H1 (cell line): ENCODE measurements at regions not wholly inside any gene's neighbourhood (a gene's known extent, or its start where the extent isn't known, plus 50 kb on each side); places are given as distances from the start of the nearest gene placed in this dataset.

Experiments
- CTCF ChIA-PET: fragments of 300-600 bp; sonication (Branson Sonifier 250); formaldehyde crosslinking; loops from one replicate; lab custom pipeline; 2021; ENCODE audit not compliant: partially characterized antibody; lab: Charles Lee
- POLR2A ChIA-PET: fragments of 300-600 bp; sonication (Branson Sonifier 250); formaldehyde crosslinking; loops from one replicate; lab custom pipeline; 2021; ENCODE audit warnings: inconsistent platforms; ENCODE audit not compliant: partially characterized antibody; lab: Charles Lee
- DNase-seq, 2 experiments: peaks; one replicate each; pipeline versions ENCODE4 v3.0.0 to v3.0.0-alpha.2; 2010 to 2022; ENCODE audit warnings: low spot score in 2 of 2, low read depth in 1 of 2, mixed read lengths in 1 of 2
- FAIRE-seq: peaks from 2 replicates; lab custom pipeline; 2011; peaks lifted over from hg19 to GRCh38; lab: Jason Lieb, UNC
- H2AFZ ChIP-seq: 2 replicates; pipeline ENCODE4 v1.8.1; 2012; ENCODE audit warnings: low read length, inconsistent platforms
- H2AK5ac ChIP-seq: 2 replicates; pipeline ENCODE4 v1.6.1; 2013; ENCODE audit warnings: low read depth, low read length
- H2BK120ac ChIP-seq: replicated peaks from 2 replicates; pipeline ENCODE3; 2013; ENCODE audit warnings: low read depth, low read length, inconsistent platforms
- H2BK12ac ChIP-seq: 2 replicates; pipeline ENCODE4 v1.6.1; 2013; ENCODE audit warnings: low read depth, low read length
- H2BK15ac ChIP-seq: 2 replicates; pipeline ENCODE4 v1.6.1; 2013; ENCODE audit warnings: low read length
- H2BK20ac ChIP-seq: 2 replicates; pipeline ENCODE4 v1.6.1; 2013; ENCODE audit warnings: low read length
- H2BK5ac ChIP-seq: 2 replicates; pipeline ENCODE4 v1.6.1; 2013; ENCODE audit warnings: low read depth, low read length
- H3K14ac ChIP-seq: 2 replicates; pipeline ENCODE4 v1.6.1; 2013; ENCODE audit warnings: inconsistent platforms; ENCODE audit not compliant: insufficient read length
- H3K18ac ChIP-seq: 2 replicates; pipeline ENCODE4 v1.6.1; 2013; ENCODE audit warnings: low read length; ENCODE audit errors: extremely low read depth
- H3K23ac ChIP-seq: 2 replicates; pipeline ENCODE4 v1.6.1; 2013; ENCODE audit warnings: inconsistent platforms; ENCODE audit not compliant: insufficient read length
- H3K23me2 ChIP-seq: 2 replicates; pipeline ENCODE4 v1.6.1; 2013; ENCODE audit warnings: low read depth, low read length
- H3K27ac ChIP-seq: 2 replicates; pipeline ENCODE4 v1.6.1; 2011; ENCODE audit warnings: low read depth, low read length, inconsistent platforms
- H3K27me3 ChIP-seq, 4 experiments: replicated peaks in 1 of 4; 1 replicate in 1 of 4; 2 replicates in 3 of 4; pipeline versions ENCODE4 v1.6.1 to v1.8.1; 2011 to 2013; ENCODE audit warnings: low read length in 3 of 4, mild to moderate bottlenecking in 3 of 4, inconsistent platforms in 2 of 4, mixed read lengths in 2 of 4, moderate library complexity in 1 of 4; ENCODE audit not compliant: control insufficient read depth in 3 of 4, insufficient read depth in 3 of 4; ENCODE audit errors: extremely low read depth in 1 of 4
- H3K36me3 ChIP-seq, 4 experiments: 2 replicates each; pipeline versions ENCODE4 v1.6.1 to v1.8.1; 2011 to 2013; ENCODE audit warnings: mild to moderate bottlenecking in 4 of 4, low read length in 3 of 4, moderate library complexity in 2 of 4, control low read depth in 1 of 4, inconsistent platforms in 1 of 4; ENCODE audit not compliant: insufficient read depth in 4 of 4, control insufficient read depth in 2 of 4
- H3K4ac ChIP-seq: replicated peaks from 2 replicates; pipeline ENCODE3; 2013; ENCODE audit warnings: low read length, low read depth, mixed read lengths, inconsistent platforms; ENCODE audit not compliant: insufficient read length
- H3K4me1 ChIP-seq, 4 experiments: replicated peaks in 1 of 4; 1 replicate in 1 of 4; 2 replicates in 3 of 4; pipeline versions ENCODE4 v1.6.1 to v1.8.1; 2011 to 2013; ENCODE audit warnings: low read length in 3 of 4, inconsistent platforms in 2 of 4, mixed read lengths in 1 of 4; ENCODE audit not compliant: insufficient read depth in 4 of 4, control insufficient read depth in 3 of 4
- H3K4me2 ChIP-seq, 2 experiments: 2 replicates each; pipeline versions ENCODE4 v1.6.1 to v1.8.1; 2011 to 2013; ENCODE audit warnings: low read depth in 2 of 2, low read length in 2 of 2, control low read depth in 1 of 2, inconsistent platforms in 1 of 2, mild to moderate bottlenecking in 1 of 2; ENCODE audit not compliant: insufficient read depth in 1 of 2
- H3K4me3 ChIP-seq, 4 experiments: fragments of 200-600, 300-600 bp in 1 of 4; sonication (generic), shearing (Covaris generic), sonication (Bioruptor Twin) in 1 of 4; 2 replicates each; pipeline versions ENCODE4 v1.5.1 to v1.8.1; 2011 to 2016; ENCODE audit warnings: low read length in 4 of 4, low read depth in 3 of 4, control low read depth in 2 of 4, inconsistent platforms in 2 of 4, mild to moderate bottlenecking in 2 of 4, mixed read lengths in 1 of 4, moderate library complexity in 1 of 4; ENCODE audit not compliant: insufficient read depth in 2 of 4; ENCODE audit errors: extremely low read depth in 1 of 4
- H3K56ac ChIP-seq: replicated peaks from 2 replicates; pipeline ENCODE3; 2013; ENCODE audit warnings: low read depth, mild to moderate bottlenecking, mixed read lengths, low read length, inconsistent platforms; ENCODE audit not compliant: insufficient read length
- H3K79me1 ChIP-seq: 2 replicates; pipeline ENCODE4 v1.6.1; 2013; ENCODE audit warnings: low read depth, low read length, control low read depth
- H3K79me2 ChIP-seq, 2 experiments: 2 replicates each; pipeline versions ENCODE4 v1.6.1 to v1.8.1; 2012 to 2013; ENCODE audit warnings: low read length in 2 of 2, mild to moderate bottlenecking in 2 of 2, inconsistent platforms in 1 of 2; ENCODE audit not compliant: insufficient read depth in 2 of 2, control insufficient read depth in 1 of 2
- H3K9ac ChIP-seq, 4 experiments: replicated peaks in 1 of 4; 1 replicate in 1 of 4; 2 replicates in 3 of 4; pipeline versions ENCODE4 v1.6.1 to v1.8.1; 2011 to 2013; ENCODE audit warnings: low read depth in 3 of 4, low read length in 3 of 4, control low read depth in 2 of 4, mild to moderate bottlenecking in 2 of 4, moderate library complexity in 2 of 4, inconsistent platforms in 1 of 4; ENCODE audit errors: extremely low read depth in 1 of 4
- H3K9me3 ChIP-seq, 2 experiments: 2 replicates each; pipeline versions ENCODE4 v1.6.1 to v1.8.1; 2012 to 2013; ENCODE audit warnings: mild to moderate bottlenecking in 2 of 2, moderate library complexity in 2 of 2, control low read depth in 1 of 2, inconsistent platforms in 1 of 2, low read depth in 1 of 2, low read length in 1 of 2, mixed read lengths in 1 of 2; ENCODE audit not compliant: insufficient read depth in 2 of 2
- H4K20me1 ChIP-seq, 2 experiments: replicated peaks in 1 of 2; 2 replicates each; pipeline versions ENCODE3 to v1.8.1; 2011 to 2013; ENCODE audit warnings: inconsistent platforms in 2 of 2, low read length in 2 of 2, mild to moderate bottlenecking in 1 of 2; ENCODE audit not compliant: insufficient read depth in 2 of 2, control insufficient read depth in 1 of 2
- H4K5ac ChIP-seq: 2 replicates; pipeline ENCODE4 v1.6.1; 2013; ENCODE audit warnings: low read length, low read depth, mixed read lengths, inconsistent platforms; ENCODE audit not compliant: insufficient read length
- H4K8ac ChIP-seq: 2 replicates; pipeline ENCODE4 v1.8.0; 2013; ENCODE audit warnings: mild to moderate bottlenecking, moderate library complexity, low read length, inconsistent platforms; ENCODE audit not compliant: insufficient read depth; ENCODE audit errors: extremely low read depth
- H4K91ac ChIP-seq: replicated peaks from 2 replicates; pipeline ENCODE3; 2013; ENCODE audit warnings: low read length, mixed read lengths, inconsistent platforms; ENCODE audit not compliant: insufficient read length
- BCL11A ChIP-seq, 2 experiments: IDR thresholded peaks; one replicate each; pipeline ENCODE4 v1.6.1; 2011; ENCODE audit warnings: low read depth in 2 of 2, low read length in 2 of 2, mild to moderate bottlenecking in 2 of 2
- BRCA1 ChIP-seq: IDR thresholded peaks from 2 replicates; pipeline ENCODE4 v1.6.1; 2012; ENCODE audit warnings: low read depth, low read length, improper control_type of control experiment
- CEBPB ChIP-seq: IDR thresholded peaks from 2 replicates; pipeline ENCODE4 v1.6.1; 2012; ENCODE audit warnings: low read depth, low read length
- CHD1 ChIP-seq: IDR thresholded peaks from 2 replicates; pipeline ENCODE4 v1.6.1; 2012; ENCODE audit warnings: low read depth, low read length, improper control_type of control experiment
- CHD2 ChIP-seq: IDR thresholded peaks from 2 replicates; pipeline ENCODE4 v1.6.1; 2012; ENCODE audit warnings: low read length, improper control_type of control experiment
- KDM1A ChIP-seq: fragments of 200-600, 300-600 bp; sonication (generic); IDR thresholded peaks from 2 replicates; pipeline ENCODE4 v1.7.1; 2016; ENCODE audit warnings: mild to moderate bottlenecking, low read length, borderline replicate concordance
- SRF ChIP-seq: IDR thresholded peaks from 2 replicates; pipeline ENCODE4 v1.6.1; 2011; ENCODE audit warnings: mild to moderate bottlenecking, low read depth, low read length, moderate library complexity
- WGBS, 2 experiments: shearing (Covaris generic) in 1 of 2; methylation state at CpG; one replicate each; pipeline versions ENCODE4 v1.1.6 to v1.1.7; 2013 to 2015; ENCODE audit warnings: low lambda C conversion rate in 2 of 2, mixed read lengths in 2 of 2, inconsistent platforms in 1 of 2, low coverage in 1 of 2, missing lambda C conversion rate in 1 of 2; ENCODE audit not compliant: insufficient replicate concordance in 2 of 2, insufficient coverage in 1 of 2, insufficient read length in 1 of 2; ENCODE audit errors: extremely low coverage in 1 of 2, missing lambda C conversion rate in 1 of 2; 5-methylcytosine and 5-hydroxymethylcytosine counted together
- TF ChIP-seq, protein P1 (sequence below): IDR thresholded peaks from 2 replicates; pipeline ENCODE4 v1.6.1; 2012; ENCODE audit warnings: low read length, inconsistent platforms

DNA sequence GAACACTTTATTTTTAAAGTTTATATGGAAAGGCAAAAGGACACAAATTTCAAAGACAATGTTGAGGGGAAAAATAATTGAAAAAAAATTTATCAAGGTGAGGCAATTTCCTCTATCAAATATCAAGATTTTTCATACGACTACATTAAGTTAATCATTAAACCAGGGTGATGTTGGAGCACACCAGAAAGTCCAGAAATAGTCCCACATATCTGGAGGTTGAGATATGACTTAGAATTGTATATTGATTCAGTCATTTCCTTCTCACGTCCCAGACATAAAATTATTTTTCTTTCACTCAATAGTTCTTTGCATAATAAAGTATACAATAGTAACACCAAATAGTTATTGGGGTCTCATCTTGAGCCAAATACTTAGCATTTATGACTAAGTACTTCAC, 605.1 kb downstream of the NUP35 start:
- Histone ChIP-seq H4K20me1 (no peaks in the 10 kb centered on the region), H3K4me3 (no peak overlapping the region), H3K27ac (no peak overlapping the region), H3K4ac (no peak overlapping the region), H3K79me2 (no peaks in the 10 kb centered on the region), H2BK15ac (no peak overlapping the region), H3K23me2 (no peaks in the 10 kb centered on the region), H3K23ac (no peak overlapping the region), H2BK120ac (no peak overlapping the region), H4K5ac (no peak overlapping the region), H3K79me1 (no peaks in the 10 kb centered on the region), H3K27me3 (no peaks in the 10 kb centered on the region), H2BK5ac (no peak overlapping the region), H4K91ac (no peak overlapping the region), H3K18ac (no peak overlapping the region), H2AFZ (no peak overlapping the region), H3K36me3 (no peaks in the 10 kb centered on the region), H3K14ac (no peak overlapping the region), H3K56ac (no peak overlapping the region), H2BK20ac (no peak overlapping the region), H2BK12ac (no peak overlapping the region), H3K9ac (no peak overlapping the region), H3K9me3 (no peaks in the 10 kb centered on the region), H2AK5ac (no peak overlapping the region), H3K4me1 (no peaks in the 10 kb centered on the region), H3K4me2 (no peak overlapping the region), H4K8ac (no peak overlapping the region)
- CTCF ChIA-PET = no interaction called here
- POLR2A ChIA-PET = no interaction called here
- DNase-seq = no peak
- no peak for FAIRE-seq
- 92% methylated on average over 2 of the region's 2 CpGs; no CpG with 5 or more reads in 1 of the 2 experiments for WGBS, 2 experiments
- no peak for TF ChIP-seq BCL11A (IDR thresholded peaks at IDR 0.05; ENCODE audit: low read depth in 2 of 2, low read length in 2 of 2)
- no peak for TF ChIP-seq CEBPB
- TF ChIP-seq, protein P1, sequence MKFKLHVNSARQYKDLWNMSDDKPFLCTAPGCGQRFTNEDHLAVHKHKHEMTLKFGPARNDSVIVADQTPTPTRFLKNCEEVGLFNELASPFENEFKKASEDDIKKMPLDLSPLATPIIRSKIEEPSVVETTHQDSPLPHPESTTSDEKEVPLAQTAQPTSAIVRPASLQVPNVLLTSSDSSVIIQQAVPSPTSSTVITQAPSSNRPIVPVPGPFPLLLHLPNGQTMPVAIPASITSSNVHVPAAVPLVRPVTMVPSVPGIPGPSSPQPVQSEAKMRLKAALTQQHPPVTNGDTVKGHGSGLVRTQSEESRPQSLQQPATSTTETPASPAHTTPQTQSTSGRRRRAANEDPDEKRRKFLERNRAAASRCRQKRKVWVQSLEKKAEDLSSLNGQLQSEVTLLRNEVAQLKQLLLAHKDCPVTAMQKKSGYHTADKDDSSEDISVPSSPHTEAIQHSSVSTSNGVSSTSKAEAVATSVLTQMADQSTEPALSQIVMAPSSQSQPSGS = no peak
- no peak for TF ChIP-seq BRCA1
- TF ChIP-seq KDM1A = no peak
- TF ChIP-seq CHD2 = no peak
- TF ChIP-seq SRF = no peak
- no peak for TF ChIP-seq CHD1
